Mesothelial cell of epicardium (in vitro differentiated cells): ENCODE measurements at regions not wholly inside any gene's neighbourhood (a gene's known extent, or its start where the extent isn't known, plus 50 kb on each side); places are given as distances from the start of the nearest gene placed in this dataset.

Experiments
- DNase-seq, 2 experiments: peaks; one replicate each; pipeline ENCODE4 v3.0.0; 2021; ENCODE audit warnings: low spot score in 2 of 2; ENCODE audit not compliant: unreplicated experiment in 2 of 2
- H3K27ac Mint-ChIP-seq: 2 replicates; pipeline ENCODE4 v1.8.0; 2021; ENCODE audit warnings: mixed read lengths
- H3K27me3 Mint-ChIP-seq: 2 replicates; pipeline ENCODE4 v1.8.0; 2021; ENCODE audit warnings: low read depth, mixed read lengths
- H3K36me3 Mint-ChIP-seq: 2 replicates; pipeline ENCODE4 v1.8.0; 2021; ENCODE audit warnings: mixed read lengths
- H3K4me1 Mint-ChIP-seq: 2 replicates; pipeline ENCODE4 v1.8.0; 2021; ENCODE audit warnings: mixed read lengths
- H3K4me3 Mint-ChIP-seq: 2 replicates; pipeline ENCODE4 v1.8.0; 2021; ENCODE audit warnings: mild to moderate bottlenecking, moderate library complexity, mixed read lengths
- H3K9me3 Mint-ChIP-seq: 2 replicates; pipeline ENCODE4 v1.8.0; 2021; ENCODE audit warnings: mixed read lengths
- CTCF ChIP-seq: fragments of 200-600 bp; sonication (generic); IDR thresholded peaks from one replicate; pipeline ENCODE4 v1.5.0; 2021; ENCODE audit warnings: antibody characterized with exemption; ENCODE audit not compliant: unreplicated experiment

DNA sequence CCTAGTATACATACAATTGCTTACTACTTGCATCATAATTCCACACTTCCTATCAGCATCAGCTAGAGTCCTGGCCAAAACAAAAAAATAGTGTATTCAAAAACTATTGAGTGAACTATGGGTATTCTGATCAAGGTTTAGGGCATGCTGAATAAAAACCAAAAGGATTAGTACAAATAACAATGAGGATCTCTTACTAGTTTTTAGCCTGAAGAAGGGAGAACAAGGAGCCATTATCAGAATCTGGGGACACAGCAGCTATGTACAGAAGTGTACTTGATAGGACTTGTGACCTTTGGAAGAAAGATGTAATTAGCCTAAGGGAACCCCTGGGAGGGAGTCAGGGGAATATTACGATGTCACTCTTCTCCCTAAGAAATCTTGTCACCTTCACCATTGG lies 832.2 kb downstream of the SQOR start:
- no peaks in the 10 kb centered on the region for H3K27me3 Mint-ChIP-seq
- peaks cover 3% of the 10 kb centered on the region for H3K9me3 Mint-ChIP-seq
- TF ChIP-seq CTCF, result no peak
- H3K4me1 Mint-ChIP-seq, result no peaks in the 10 kb centered on the region
- H3K36me3 Mint-ChIP-seq, result no peaks in the 10 kb centered on the region
- no peak overlapping the region for H3K4me3 Mint-ChIP-seq
- no peak for DNase-seq
- no peak overlapping the region for H3K27ac Mint-ChIP-seq

DNA sequence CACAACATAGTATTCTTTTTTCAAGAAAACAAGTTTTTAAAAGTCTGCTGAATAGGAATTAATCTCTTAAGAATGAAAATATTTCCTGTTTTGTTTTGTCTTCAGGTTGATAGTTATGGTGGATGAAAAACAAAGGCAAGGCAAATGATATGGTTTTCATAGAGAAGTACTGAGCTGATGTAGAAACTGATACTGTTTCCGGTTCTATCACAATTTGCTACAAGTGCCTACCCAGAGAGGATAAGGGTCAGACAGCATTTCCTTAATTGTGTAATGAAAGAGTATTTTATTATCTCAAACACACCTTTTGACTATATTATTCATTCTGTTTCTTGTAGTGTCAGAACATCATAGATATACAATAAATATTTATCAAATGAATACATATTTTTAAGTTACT lies 836.3 kb downstream of the SQOR start:
- Mint-ChIP-seq H3K27me3 (no peaks in the 10 kb centered on the region), H3K9me3 (peaks cover 12% of the 10 kb centered on the region), H3K4me1 (no peaks in the 10 kb centered on the region), H3K36me3 (no peaks in the 10 kb centered on the region), H3K27ac (no peak overlapping the region), H3K4me3 (no peak overlapping the region)
- no peak for TF ChIP-seq CTCF
- DNase-seq, result no peak

GRCh38 chr15:46489276-46489675 lies 854.4 kb downstream of the SQOR start:
- peaks cover 21% of the 10 kb centered on the region for H3K9me3 Mint-ChIP-seq
- H3K27me3 Mint-ChIP-seq, result no peaks in the 10 kb centered on the region
- TF ChIP-seq CTCF, result no peak
- H3K27ac Mint-ChIP-seq, result no peak overlapping the region
- no peaks in the 10 kb centered on the region for H3K4me1 Mint-ChIP-seq
- no peak for DNase-seq
- H3K4me3 Mint-ChIP-seq, result no peak overlapping the region
- peaks cover 7% of the 10 kb centered on the region for H3K36me3 Mint-ChIP-seq

GRCh38 chr15:46496491-46497115 lies 861.8 kb downstream of the SQOR start:
- no peak for TF ChIP-seq CTCF
- H3K27ac Mint-ChIP-seq, result no peak overlapping the region
- DNase-seq, result no peak
- H3K27me3 Mint-ChIP-seq, result no peaks in the 10 kb centered on the region
- H3K4me3 Mint-ChIP-seq, result no peak overlapping the region
- peaks cover 32% of the 10 kb centered on the region for H3K9me3 Mint-ChIP-seq
- H3K36me3 Mint-ChIP-seq, result peaks cover 10% of the 10 kb centered on the region
- H3K4me1 Mint-ChIP-seq, result no peaks in the 10 kb centered on the region

- no peak for DNase-seq
- no peaks in the 10 kb centered on the region for H3K27me3 Mint-ChIP-seq
- TF ChIP-seq CTCF, result no peak
- no peaks in the 10 kb centered on the region for H3K4me1 Mint-ChIP-seq
- H3K4me3 Mint-ChIP-seq, result no peak overlapping the region
- no peak overlapping the region for H3K27ac Mint-ChIP-seq
- peaks cover 4% of the 10 kb centered on the region for H3K9me3 Mint-ChIP-seq
- H3K36me3 Mint-ChIP-seq, result no peaks in the 10 kb centered on the region
Observed at GRCh38 chr15:46502667-46503066, 867.8 kb downstream of the SQOR start.

- Mint-ChIP-seq H3K4me3 (no peak overlapping the region), H3K9me3 (peaks cover 24% of the 10 kb centered on the region), H3K27me3 (no peaks in the 10 kb centered on the region), H3K27ac (no peak overlapping the region), H3K36me3 (no peaks in the 10 kb centered on the region), H3K4me1 (no peaks in the 10 kb centered on the region)
- no peak for DNase-seq
- TF ChIP-seq CTCF, result no peak
Observed at GRCh38 chr15:46518381-46518780, 883.6 kb downstream of the SQOR start.
